Caco-2 (cell line): ENCODE measurements at regions not wholly inside any gene's neighbourhood (a gene's known extent, or its start where the extent isn't known, plus 50 kb on each side); places are given as distances from the start of the nearest gene placed in this dataset.

Source experiments
- BruUV-seq: library from RNA; stranded (reverse); fragments of 400-500 nt; replicated peaks from 2 replicates; lab custom pipeline; 2021; lab: Mats Ljungman, UMichigan
- CTCF ChIA-PET: fragments of 300-600 bp; sonication (Branson Sonifier 250); formaldehyde crosslinking; loops from one replicate; lab custom pipeline; 2022; ENCODE audit warnings: antibody characterized with exemption; lab: Charles Lee
- POLR2A ChIA-PET: fragments of 300-600 bp; sonication (Branson Sonifier 250); formaldehyde crosslinking; loops from one replicate; lab custom pipeline; 2022; ENCODE audit warnings: antibody characterized with exemption; lab: Charles Lee
- DNase-seq, 2 experiments: peaks; one replicate each; pipeline versions ENCODE4 v3.0.0 to v3.0.0-alpha.2; 2020 to 2022
- H3K27me3 ChIP-seq: replicated peaks from 2 replicates; pipeline ENCODE4 v1.6.0; 2011; ENCODE audit warnings: low read length; ENCODE audit not compliant: control insufficient read depth, insufficient read depth
- H3K36me3 ChIP-seq: 2 replicates; pipeline ENCODE4 v1.5.1; 2011; ENCODE audit warnings: low read length; ENCODE audit not compliant: control insufficient read depth, insufficient read depth
- H3K4me1 ChIP-seq: fragments of 250-450 bp; sonication (Bioruptor Pico); 2 replicates; pipeline ENCODE4 v1.5.1; 2020; ENCODE audit warnings: mild to moderate bottlenecking
- H3K4me3 ChIP-seq: 2 replicates; pipeline ENCODE4 v1.5.1; 2011; ENCODE audit warnings: low read depth, mild to moderate bottlenecking, control low read depth, low read length
- H3K9me3 ChIP-seq: fragments of 250-450 bp; sonication (Bioruptor Pico); 2 replicates; pipeline ENCODE4 v1.5.1; 2020; ENCODE audit warnings: mild to moderate bottlenecking, moderate library complexity
- H3K27ac Mint-ChIP-seq: one replicate; pipeline ENCODE4 v1.8.0; 2022; ENCODE audit warnings: mixed read lengths; ENCODE audit not compliant: unreplicated experiment
- H3K27me3 Mint-ChIP-seq: one replicate; pipeline ENCODE4 v1.8.0; 2022; ENCODE audit warnings: mixed read lengths; ENCODE audit not compliant: insufficient read depth, unreplicated experiment
- H3K36me3 Mint-ChIP-seq: one replicate; pipeline ENCODE4 v1.8.0; 2022; ENCODE audit warnings: mild to moderate bottlenecking, mixed read lengths; ENCODE audit not compliant: insufficient read depth, unreplicated experiment
- H3K4me1 Mint-ChIP-seq: one replicate; pipeline ENCODE4 v1.8.0; 2022; ENCODE audit warnings: low read depth, mixed read lengths; ENCODE audit not compliant: unreplicated experiment
- H3K4me3 Mint-ChIP-seq: one replicate; pipeline ENCODE4 v1.8.0; 2022; ENCODE audit warnings: mild to moderate bottlenecking, moderate library complexity, mixed read lengths; ENCODE audit not compliant: unreplicated experiment
- H3K9me3 Mint-ChIP-seq: one replicate; pipeline ENCODE4 v1.8.0; 2022; ENCODE audit warnings: mixed read lengths; ENCODE audit not compliant: unreplicated experiment
- intact Hi-C: fragments of 100-400 bp; cut with micrococcal nuclease; formaldehyde crosslinking; loops from one replicate; pipeline ENCODE4 v1.10.0; 2022; ENCODE audit not compliant: unreplicated experiment
- TF ChIP-seq, protein P1 (sequence below), 2 experiments: fragments of 200-600 bp in 1 of 2; IDR thresholded peaks; 1 replicate in 1 of 2; 2 replicates in 1 of 2; pipeline versions ENCODE4 v1.5.1 to v1.8.0; 2011 to 2022; ENCODE audit warnings: antibody characterized with exemption in 1 of 2, control low read depth in 1 of 2, inconsistent platforms in 1 of 2, low read depth in 1 of 2, low read length in 1 of 2, mild to moderate bottlenecking in 1 of 2, moderate library complexity in 1 of 2; ENCODE audit not compliant: insufficient read depth in 1 of 2, severe bottlenecking in 1 of 2, unreplicated experiment in 1 of 2

DNA sequence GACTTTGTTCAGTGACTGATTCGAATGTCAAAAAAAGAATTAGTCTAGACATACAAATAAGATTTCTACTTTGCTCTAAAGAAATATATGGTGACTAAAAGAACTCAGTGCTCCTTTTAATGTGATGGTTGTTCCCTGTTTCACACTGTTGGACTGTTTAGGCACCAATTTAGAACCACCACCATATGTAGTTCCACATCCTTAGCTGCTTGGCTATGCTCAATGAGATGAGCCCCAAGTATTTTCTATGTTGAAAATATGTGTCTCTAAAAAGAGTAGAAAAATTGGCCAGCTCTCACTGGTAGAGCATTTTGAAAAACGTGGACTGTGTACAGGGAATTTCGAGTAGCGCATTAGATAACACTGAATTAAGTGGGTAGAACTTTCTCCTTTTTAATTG is 167.3 kb downstream of the GOLIM4 start:
- H3K27ac Mint-ChIP-seq, result no peak overlapping the region
- Histone ChIP-seq H3K4me1 (no peaks in the 10 kb centered on the region), H3K27me3 (no peaks in the 10 kb centered on the region), H3K36me3 (no peaks in the 10 kb centered on the region), H3K4me3 (no peak overlapping the region), H3K9me3 (no peaks in the 10 kb centered on the region)
- DNase-seq, result no peak
- no peaks in the 10 kb centered on the region for H3K9me3 Mint-ChIP-seq
- peaks cover 3% of the 10 kb centered on the region for H3K27me3 Mint-ChIP-seq
- ChIA-PET POLR2A (no interaction called here), CTCF (interaction anchor here (0.7 kb wide), 1 partner anchor 112 kb away, joined by 7 read pairs; no protein-coding TSS in a partner anchor)
- H3K4me1 Mint-ChIP-seq, result no peaks in the 10 kb centered on the region
- H3K36me3 Mint-ChIP-seq, result no peaks in the 10 kb centered on the region
- intact Hi-C loops, result loop anchor here (1.0 to 10.0 kb wide), 3 partner anchors 49 to 236 kb away; no protein-coding TSS in a partner anchor
- BruUV-seq, result no TSS peak
- no peak overlapping the region for H3K4me3 Mint-ChIP-seq
- TF ChIP-seq, protein P1, sequence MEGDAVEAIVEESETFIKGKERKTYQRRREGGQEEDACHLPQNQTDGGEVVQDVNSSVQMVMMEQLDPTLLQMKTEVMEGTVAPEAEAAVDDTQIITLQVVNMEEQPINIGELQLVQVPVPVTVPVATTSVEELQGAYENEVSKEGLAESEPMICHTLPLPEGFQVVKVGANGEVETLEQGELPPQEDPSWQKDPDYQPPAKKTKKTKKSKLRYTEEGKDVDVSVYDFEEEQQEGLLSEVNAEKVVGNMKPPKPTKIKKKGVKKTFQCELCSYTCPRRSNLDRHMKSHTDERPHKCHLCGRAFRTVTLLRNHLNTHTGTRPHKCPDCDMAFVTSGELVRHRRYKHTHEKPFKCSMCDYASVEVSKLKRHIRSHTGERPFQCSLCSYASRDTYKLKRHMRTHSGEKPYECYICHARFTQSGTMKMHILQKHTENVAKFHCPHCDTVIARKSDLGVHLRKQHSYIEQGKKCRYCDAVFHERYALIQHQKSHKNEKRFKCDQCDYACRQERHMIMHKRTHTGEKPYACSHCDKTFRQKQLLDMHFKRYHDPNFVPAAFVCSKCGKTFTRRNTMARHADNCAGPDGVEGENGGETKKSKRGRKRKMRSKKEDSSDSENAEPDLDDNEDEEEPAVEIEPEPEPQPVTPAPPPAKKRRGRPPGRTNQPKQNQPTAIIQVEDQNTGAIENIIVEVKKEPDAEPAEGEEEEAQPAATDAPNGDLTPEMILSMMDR (IDR thresholded peaks at IDR 0.05; ENCODE audit: insufficient read depth in 1 of 2, low read depth in 1 of 2, low read length in 1 of 2, severe bottlenecking in 1 of 2, unreplicated experiment in 1 of 2), result no peak

- ChIA-PET CTCF (no interaction called here), POLR2A (no interaction called here)
- H3K4me1 ChIP-seq, result no peaks in the 10 kb centered on the region
- H3K27me3 ChIP-seq, result no peaks in the 10 kb centered on the region
- no peaks in the 10 kb centered on the region for H3K36me3 Mint-ChIP-seq
- H3K9me3 Mint-ChIP-seq, result no peaks in the 10 kb centered on the region
- TF ChIP-seq, protein P1 (IDR thresholded peaks at IDR 0.05; ENCODE audit: insufficient read depth in 1 of 2, low read depth in 1 of 2, low read length in 1 of 2, severe bottlenecking in 1 of 2, unreplicated experiment in 1 of 2), result no peak
- H3K4me3 Mint-ChIP-seq, result no peak overlapping the region
- H3K36me3 ChIP-seq, result no peaks in the 10 kb centered on the region
- H3K27ac Mint-ChIP-seq, result no peak overlapping the region
- intact Hi-C loops, result loop anchor here (10.0 kb wide), 1 partner anchor 244 kb away; no protein-coding TSS in a partner anchor
- H3K4me3 ChIP-seq, result no peak overlapping the region
- no peaks in the 10 kb centered on the region for H3K9me3 ChIP-seq
- no peak for DNase-seq
- H3K27me3 Mint-ChIP-seq, result peaks cover 6% of the 10 kb centered on the region
- no peaks in the 10 kb centered on the region for H3K4me1 Mint-ChIP-seq
- BruUV-seq, result no TSS peak
Observed at GRCh38 chr3:167920747-167921146, 175.0 kb downstream of the GOLIM4 start.

DNA sequence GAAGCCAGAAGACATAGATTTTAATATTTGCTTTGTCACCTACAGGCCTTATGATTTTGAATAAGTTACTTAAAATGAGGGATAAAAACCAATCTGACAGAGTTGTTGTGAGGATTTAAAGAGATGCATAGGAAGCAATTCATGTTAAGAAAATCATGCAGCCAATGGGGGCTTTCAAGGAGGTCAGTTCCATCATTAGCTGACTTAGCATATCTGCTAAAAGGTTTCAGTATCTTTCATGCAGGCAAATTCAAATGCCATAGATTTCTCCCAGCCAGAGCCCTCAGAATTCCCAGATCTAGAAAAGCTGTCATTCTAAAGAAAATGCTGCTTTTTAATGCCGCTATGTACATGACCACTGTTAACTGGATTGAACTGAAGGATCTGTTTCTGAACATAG is 176.1 kb downstream of the GOLIM4 start:
- Mint-ChIP-seq H3K36me3 (no peaks in the 10 kb centered on the region), H3K4me3 (no peak overlapping the region), H3K27me3 (peaks cover 2% of the 10 kb centered on the region), H3K9me3 (no peaks in the 10 kb centered on the region), H3K27ac (no peak overlapping the region), H3K4me1 (no peaks in the 10 kb centered on the region)
- intact Hi-C loops, result no loop called here
- TF ChIP-seq, protein P1 (IDR thresholded peaks at IDR 0.05; ENCODE audit: insufficient read depth in 1 of 2, low read depth in 1 of 2, low read length in 1 of 2, severe bottlenecking in 1 of 2, unreplicated experiment in 1 of 2), result no peak
- Histone ChIP-seq H3K4me1 (no peaks in the 10 kb centered on the region), H3K36me3 (no peaks in the 10 kb centered on the region), H3K27me3 (no peaks in the 10 kb centered on the region), H3K4me3 (no peak overlapping the region), H3K9me3 (no peaks in the 10 kb centered on the region)
- CTCF ChIA-PET, result no interaction called here
- no peak for DNase-seq
- BruUV-seq, result no TSS peak
- POLR2A ChIA-PET, result no interaction called here
